ENCODE measurements at regions not wholly inside any gene's neighbourhood (a gene's known extent, or its start where the extent isn't known, plus 50 kb on each side); places are given as distances from the start of the nearest gene placed in this dataset.

GRCh38 chr2:193253014-193253530, 1058.3 kb upstream of the TMEFF2 start:
- H3K4me3 ChIP-seq (ENCODE audit: low read depth, low read length), result no peak overlapping the region
- no peak for DNase-seq (ENCODE audit: low read depth, low spot score)
- TF ChIP-seq CTCF (IDR thresholded peaks at IDR 0.05; ENCODE audit: insufficient read depth, low read length, missing control alignments), result no peak
- CTCF ChIA-PET, result no interaction called here
- POLR2A ChIA-PET, result no interaction called here

- ChIA-PET CTCF (no interaction called here), POLR2A (no interaction called here)
- no peak for DNase-seq (ENCODE audit: low read depth, low spot score)
- no peak for TF ChIP-seq CTCF (IDR thresholded peaks at IDR 0.05; ENCODE audit: insufficient read depth, low read length, missing control alignments)
- no peak overlapping the region for H3K4me3 ChIP-seq (ENCODE audit: low read depth, low read length)
Measured at GRCh38 chr2:193251909-193252308, 1057.2 kb upstream of the TMEFF2 start.

- POLR2A ChIA-PET, result no interaction called here
- CTCF ChIA-PET, result no interaction called here
- no peak for DNase-seq (ENCODE audit: low read depth, low spot score)
- no peak for TF ChIP-seq CTCF (IDR thresholded peaks at IDR 0.05; ENCODE audit: insufficient read depth, low read length, missing control alignments)
- no peak overlapping the region for H3K4me3 ChIP-seq (ENCODE audit: low read depth, low read length)
Measured at GRCh38 chr2:193250389-193250788, 1055.7 kb upstream of the TMEFF2 start.

GRCh38 chr2:193240752-193241151, 1046.0 kb upstream of the TMEFF2 start:
- TF ChIP-seq CTCF (IDR thresholded peaks at IDR 0.05; ENCODE audit: insufficient read depth, low read length, missing control alignments), result no peak
- H3K4me3 ChIP-seq (ENCODE audit: low read depth, low read length), result no peak overlapping the region
- no peak for DNase-seq (ENCODE audit: low read depth, low spot score)
- CTCF ChIA-PET, result no interaction called here
- POLR2A ChIA-PET, result no interaction called here

- CTCF ChIA-PET, result no interaction called here
- no peak overlapping the region for H3K4me3 ChIP-seq (ENCODE audit: low read depth, low read length)
- no peak for TF ChIP-seq CTCF (IDR thresholded peaks at IDR 0.05; ENCODE audit: insufficient read depth, low read length, missing control alignments)
- no peak for DNase-seq (ENCODE audit: low read depth, low spot score)
- POLR2A ChIA-PET, result no interaction called here
Measured at GRCh38 chr2:193231634-193232033, 1036.9 kb upstream of the TMEFF2 start.

GRCh38 chr2:193228276-193228675, 1033.5 kb upstream of the TMEFF2 start:
- CTCF ChIA-PET, result no interaction called here
- POLR2A ChIA-PET, result no interaction called here
- DNase-seq (ENCODE audit: low read depth, low spot score), result no peak
- no peak overlapping the region for H3K4me3 ChIP-seq (ENCODE audit: low read depth, low read length)
- no peak for TF ChIP-seq CTCF (IDR thresholded peaks at IDR 0.05; ENCODE audit: insufficient read depth, low read length, missing control alignments)

Measured in AG04449 (cell line).